Naive thymus-derived CD4-positive, alpha-beta T cell (primary cell): ENCODE measurements at regions not wholly inside any gene's neighbourhood (a gene's known extent, or its start where the extent isn't known, plus 50 kb on each side); places are given as distances from the start of the nearest gene placed in this dataset.
A peak's percentile ranks its signal among the peaks of the same experiment; 100 is the strongest.

Source experiments
- ATAC-seq: fragments of 150-1000 bp; cut with Tn5 transposase; 2 replicates; pipeline ENCODE4 v1.10.0; 2021; ENCODE audit warnings: mild to moderate bottlenecking, moderate library complexity
- CTCF ChIA-PET: fragments of 350-600 bp; sonication (Branson Sonifier 250); formaldehyde crosslinking; loops from one replicate; lab custom pipeline; 2021; ENCODE audit warnings: antibody characterized with exemption; lab: Charles Lee
- POLR2A ChIA-PET: fragments of 350-600 bp; sonication (Branson Sonifier 250); formaldehyde crosslinking; loops from one replicate; lab custom pipeline; 2021; ENCODE audit warnings: antibody characterized with exemption, inconsistent platforms; lab: Charles Lee
- DNase-seq, 9 donors: peaks; one replicate each; pipeline versions ENCODE4 v3.0.0 to v3.0.0-alpha.2; 2020 to 2022; ENCODE audit warnings: mixed read lengths in 1 of 9
- H3K27ac ChIP-seq: one replicate; pipeline ENCODE4 v1.7.0; 2013; ENCODE audit warnings: mild to moderate bottlenecking, low read depth, low read length, moderate library complexity
- H3K27me3 ChIP-seq, 2 donors: one replicate each; pipeline ENCODE4 v1.7.0; 2013; ENCODE audit warnings: low read length in 2 of 2, mild to moderate bottlenecking in 2 of 2, moderate library complexity in 2 of 2; ENCODE audit not compliant: control insufficient read depth in 2 of 2, insufficient read depth in 2 of 2
- H3K36me3 ChIP-seq, 3 experiments: 1 replicate in 2 of 3; 2 replicates in 1 of 3; pipeline ENCODE4 v1.7.0; 2013; ENCODE audit warnings: low read length in 3 of 3, mild to moderate bottlenecking in 3 of 3, moderate library complexity in 1 of 3; ENCODE audit not compliant: insufficient read depth in 3 of 3, control insufficient read depth in 2 of 3
- H3K4me1 ChIP-seq, 2 donors: one replicate each; pipeline ENCODE4 v1.7.0; 2013; ENCODE audit warnings: low read length in 2 of 2, mild to moderate bottlenecking in 2 of 2, moderate library complexity in 1 of 2; ENCODE audit not compliant: control insufficient read depth in 2 of 2, insufficient read depth in 2 of 2
- H3K4me3 ChIP-seq: 2 replicates; pipeline ENCODE4 v1.7.0; 2013; ENCODE audit warnings: mild to moderate bottlenecking, low read length
- H3K9me3 ChIP-seq, 3 experiments: 1 replicate in 2 of 3; 2 replicates in 1 of 3; pipeline ENCODE4 v1.7.0; 2013; ENCODE audit warnings: low read length in 3 of 3; ENCODE audit not compliant: control insufficient read depth in 2 of 3
- H3K27ac Mint-ChIP-seq, 9 donors: one replicate each; pipeline ENCODE4 v1.8.0; 2020 to 2022; ENCODE audit warnings: mixed read lengths in 9 of 9, mild to moderate bottlenecking in 8 of 9, moderate library complexity in 5 of 9, inconsistent platforms in 2 of 9
- H3K27me3 Mint-ChIP-seq, 5 donors: one replicate each; pipeline ENCODE4 v1.8.0; 2021 to 2022; ENCODE audit warnings: mixed read lengths in 5 of 5, mild to moderate bottlenecking in 1 of 5
- H3K36me3 Mint-ChIP-seq, 5 donors: one replicate each; pipeline ENCODE4 v1.8.0; 2020 to 2022; ENCODE audit warnings: mixed read lengths in 5 of 5, mild to moderate bottlenecking in 3 of 5, inconsistent platforms in 1 of 5
- H3K4me1 Mint-ChIP-seq, 7 donors: one replicate each; pipeline ENCODE4 v1.8.0; 2020 to 2022; ENCODE audit warnings: mixed read lengths in 7 of 7, mild to moderate bottlenecking in 3 of 7, inconsistent platforms in 1 of 7
- H3K4me3 Mint-ChIP-seq, 10 donors: one replicate each; pipeline ENCODE4 v1.8.0; 2020 to 2022; ENCODE audit warnings: mild to moderate bottlenecking in 10 of 10, mixed read lengths in 10 of 10, moderate library complexity in 6 of 10, inconsistent platforms in 2 of 10
- H3K9me3 Mint-ChIP-seq, 11 donors: one replicate each; pipeline ENCODE4 v1.8.0; 2020 to 2022; ENCODE audit warnings: mixed read lengths in 11 of 11, mild to moderate bottlenecking in 4 of 11, inconsistent platforms in 1 of 11, moderate library complexity in 1 of 11
- intact Hi-C, 2 donors: fragments of 100-400 bp; cut with micrococcal nuclease; formaldehyde crosslinking; loops; one replicate each; pipeline ENCODE4 v1.15.1; 2023

DNA sequence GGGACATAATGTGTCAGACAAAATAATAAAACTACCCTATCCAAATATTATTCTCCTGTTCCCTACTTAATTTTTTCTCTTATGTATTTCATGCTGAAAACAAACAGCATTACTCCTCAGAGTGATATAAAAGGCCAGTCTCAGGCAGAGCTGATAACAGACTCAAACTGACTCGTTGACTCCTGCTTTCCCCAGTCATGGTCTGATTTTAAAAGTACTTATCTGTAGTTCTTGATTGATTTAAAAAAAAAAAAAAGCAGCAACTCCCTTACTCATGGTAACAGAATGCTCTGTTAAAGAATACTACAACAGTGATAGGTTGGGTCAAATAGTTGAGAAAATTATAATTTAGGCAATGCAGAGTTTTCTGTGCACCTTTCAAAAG lies 90.3 kb upstream of the BARX2 start:
- no peaks in the 10 kb centered on the region for H3K36me3 ChIP-seq
- peaks cover 0 to under 1% of the 10 kb centered on the region in 2 donors for H3K4me1 ChIP-seq
- H3K4me3 ChIP-seq: no peak overlapping the region
- ChIA-PET POLR2A (no interaction called here), CTCF (no interaction called here)
- no peaks in the 10 kb centered on the region for H3K9me3 ChIP-seq
- ATAC-seq: no peak
- H3K4me1 Mint-ChIP-seq: peaks cover 8 to 20% (median 16%) of the 10 kb centered on the region in 7 donors
- H3K9me3 Mint-ChIP-seq: no peaks in the 10 kb centered on the region
- DNase-seq: no peak
- peaks cover 17 to 32% (median 25%) of the 10 kb centered on the region in 5 donors for H3K27me3 Mint-ChIP-seq
- H3K27me3 ChIP-seq: no peaks in the 10 kb centered on the region
- intact Hi-C loops: loop anchor here in 1 of 2 donors (10.0 kb wide), 1 partner anchor 321 kb away; no protein-coding TSS in a partner anchor
- H3K4me3 Mint-ChIP-seq: no peak overlapping the region
- no peaks in the 10 kb centered on the region for H3K36me3 Mint-ChIP-seq
- no peak overlapping the region for H3K27ac Mint-ChIP-seq
- no peak overlapping the region for H3K27ac ChIP-seq

DNA sequence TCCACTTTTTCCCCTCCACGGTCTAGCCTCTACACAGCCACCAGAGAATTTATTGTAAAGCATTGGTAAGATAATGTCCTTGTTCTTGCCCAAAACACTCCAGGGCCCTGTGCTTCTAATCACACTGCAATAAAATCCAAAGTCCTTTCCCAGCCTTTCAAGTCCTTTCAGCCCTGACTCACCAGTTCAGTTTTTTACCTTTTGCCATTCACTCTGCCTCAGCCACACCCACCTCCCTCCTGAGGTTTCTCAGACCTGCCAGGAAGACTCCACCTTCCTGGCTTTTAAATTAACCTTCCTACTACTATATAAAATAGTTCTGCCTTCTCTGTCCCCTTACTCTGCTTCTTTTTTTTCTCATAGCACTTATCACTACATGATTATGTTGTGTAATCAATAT lies 91.0 kb upstream of the ARHGAP32 start:
- Mint-ChIP-seq H3K27me3 (peaks cover 0 to 26% (median 10%) of the 10 kb centered on the region in 5 donors), H3K4me1 (peaks cover 14 to 29% (median 25%) of the 10 kb centered on the region in 7 donors), H3K9me3 (no peaks in the 10 kb centered on the region), H3K4me3 (peak overlapping the region in 1 of 10 donors; percentile 12), H3K27ac (peak overlapping the region in 1 of 9 donors; percentile 27), H3K36me3 (no peaks in the 10 kb centered on the region)
- Histone ChIP-seq H3K36me3 (no peaks in the 10 kb centered on the region), H3K4me1 (peaks cover 1 to 6% of the 10 kb centered on the region in 2 donors), H3K4me3 (no peak overlapping the region), H3K27me3 (no peaks in the 10 kb centered on the region), H3K9me3 (no peaks in the 10 kb centered on the region), H3K27ac (no peak overlapping the region)
- intact Hi-C loops: loop anchor here in 1 of 2 donors (5.0 to 10.0 kb wide), 2 partner anchors 318 to 1634 kb away; partner anchors contain the start of gene SNX19
- DNase-seq (no peak), ATAC-seq (no peak)
- CTCF ChIA-PET: no interaction called here
- POLR2A ChIA-PET: no interaction called here

GRCh38 chr11:129282634-129283033 lies 90.5 kb upstream of the ARHGAP32 start:
- no peak for ATAC-seq
- Mint-ChIP-seq H3K9me3 (no peaks in the 10 kb centered on the region), H3K27ac (no peak overlapping the region), H3K4me3 (peak overlapping the region in 1 of 10 donors; percentile 12), H3K36me3 (no peaks in the 10 kb centered on the region), H3K27me3 (peaks cover 4 to 28% (median 12%) of the 10 kb centered on the region in 5 donors), H3K4me1 (peaks cover 14 to 34% (median 30%) of the 10 kb centered on the region in 7 donors)
- Histone ChIP-seq H3K36me3 (no peaks in the 10 kb centered on the region), H3K4me3 (no peak overlapping the region), H3K27ac (no peak overlapping the region), H3K27me3 (no peaks in the 10 kb centered on the region), H3K9me3 (no peaks in the 10 kb centered on the region), H3K4me1 (peaks cover 4 to 6% of the 10 kb centered on the region in 2 donors)
- ChIA-PET POLR2A (no interaction called here), CTCF (no interaction called here)
- intact Hi-C loops: loop anchor here in 1 of 2 donors (5.0 to 10.0 kb wide), 2 partner anchors 318 to 1635 kb away; partner anchors contain the start of gene SNX19
- no peak for DNase-seq

DNA sequence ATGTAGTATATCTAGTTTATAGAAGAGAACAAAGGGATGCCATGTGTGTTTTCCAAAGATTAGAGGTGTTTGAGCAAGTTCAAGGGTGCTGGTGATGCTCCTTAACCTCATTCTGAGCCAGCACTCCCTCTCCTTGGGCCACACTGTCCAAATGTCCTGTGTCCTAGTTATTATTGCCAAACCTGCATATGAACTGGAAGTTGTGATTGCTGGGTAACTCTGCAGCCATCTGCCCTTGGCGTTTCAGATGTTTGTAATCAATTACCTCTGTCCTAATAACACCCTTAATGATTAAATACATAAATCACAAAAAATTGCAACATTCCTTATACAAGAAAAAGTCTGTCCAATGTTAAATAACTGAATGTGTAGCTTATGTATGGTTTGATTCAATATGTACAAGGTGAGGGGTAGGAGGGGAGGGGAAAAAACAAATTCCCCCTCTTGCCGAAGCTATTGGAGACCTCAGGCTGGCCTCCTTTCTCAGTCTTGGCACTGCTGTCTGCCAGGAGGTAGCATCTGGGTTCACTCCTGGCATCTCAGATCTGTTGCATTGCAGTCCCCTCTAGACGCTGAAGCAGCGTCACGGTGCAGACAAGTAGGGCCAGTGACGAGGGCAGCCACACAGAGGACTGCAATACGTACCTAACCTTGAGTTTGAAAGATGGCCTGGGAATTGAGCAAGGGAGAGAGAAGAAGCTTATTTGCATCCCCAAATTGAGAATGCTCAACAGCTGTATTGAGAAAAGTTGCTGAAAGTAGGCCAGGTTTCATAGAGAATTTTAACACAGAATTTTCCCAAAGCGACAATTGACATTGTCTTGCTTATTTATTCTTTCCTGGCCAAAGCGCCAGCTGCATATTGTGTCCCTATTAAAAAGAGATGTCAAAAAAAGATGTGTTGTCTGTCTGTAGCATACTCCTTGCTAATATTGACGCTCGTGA lies 89.6 kb upstream of the ARHGAP32 start:
- Mint-ChIP-seq H3K27me3 (peaks cover 13 to 30% (median 15%) of the 10 kb centered on the region in 5 donors), H3K4me1 (peaks cover 14 to 42% (median 33%) of the 10 kb centered on the region in 7 donors), H3K9me3 (no peaks in the 10 kb centered on the region), H3K4me3 (peak overlapping the region in 1 of 10 donors; percentile 20), H3K36me3 (no peaks in the 10 kb centered on the region), H3K27ac (no peak overlapping the region)
- no peak for ATAC-seq
- Histone ChIP-seq H3K27ac (no peak overlapping the region), H3K27me3 (no peaks in the 10 kb centered on the region), H3K9me3 (no peaks in the 10 kb centered on the region), H3K36me3 (no peaks in the 10 kb centered on the region), H3K4me1 (peaks cover 4 to 6% of the 10 kb centered on the region in 2 donors), H3K4me3 (no peak overlapping the region)
- CTCF ChIA-PET: interaction anchor here (1.0 kb wide), 1 partner anchor 50 kb away, joined by 3 read pairs; no protein-coding TSS in a partner anchor
- POLR2A ChIA-PET: no interaction called here
- intact Hi-C loops: loop anchor here in 1 of 2 donors (5.0 to 10.0 kb wide), 2 partner anchors 317 to 1636 kb away; partner anchors contain the start of gene SNX19
- DNase-seq: no peak

- Histone ChIP-seq H3K27me3 (peaks cover 0 to 3% of the 10 kb centered on the region in 2 donors), H3K4me3 (peak overlapping the region; percentile 58), H3K27ac (peak overlapping the region; percentile 49), H3K9me3 (no peaks in the 10 kb centered on the region), H3K4me1 (peaks cover 4 to 6% of the 10 kb centered on the region in 2 donors), H3K36me3 (no peaks in the 10 kb centered on the region)
- Mint-ChIP-seq H3K36me3 (no peaks in the 10 kb centered on the region), H3K4me1 (peaks cover 14 to 43% (median 33%) of the 10 kb centered on the region in 7 donors), H3K9me3 (no peaks in the 10 kb centered on the region), H3K27ac (peak overlapping the region; percentile 69 to 91 (median 80)), H3K4me3 (peak overlapping the region; percentile 74 to 91 (median 86)), H3K27me3 (peaks cover 8 to 37% (median 17%) of the 10 kb centered on the region in 5 donors)
- ChIA-PET POLR2A (interaction anchor here (0.7 to 0.9 kb wide), 2 partner anchors 13 to 53 kb away, joined by 3 read pairs; no protein-coding TSS in a partner anchor), CTCF (no interaction called here)
- no peak for ATAC-seq
- peak in 6 of 9 donors; percentile 6 to 30 (median 10) for DNase-seq
- intact Hi-C loops: loop anchor here in 1 of 2 donors (5.0 to 10.0 kb wide), 2 partner anchors 315 to 1637 kb away; partner anchors contain the start of gene SNX19
These were observed 88.1 kb upstream of the ARHGAP32 start for GRCh38 chr11:129280027-129280811.
